EH (cell line): ENCODE measurements at regions not wholly inside any gene's neighbourhood (a gene's known extent, or its start where the extent isn't known, plus 50 kb on each side); places are given as distances from the start of the nearest gene placed in this dataset.
A peak's percentile ranks its signal among the peaks of the same experiment; 100 is the strongest.

ENCODE experiments used
- DNase-seq: peaks from one replicate; pipeline ENCODE4 v3.0.0-alpha.2; 2015; ENCODE audit warnings: low read depth

DNA sequence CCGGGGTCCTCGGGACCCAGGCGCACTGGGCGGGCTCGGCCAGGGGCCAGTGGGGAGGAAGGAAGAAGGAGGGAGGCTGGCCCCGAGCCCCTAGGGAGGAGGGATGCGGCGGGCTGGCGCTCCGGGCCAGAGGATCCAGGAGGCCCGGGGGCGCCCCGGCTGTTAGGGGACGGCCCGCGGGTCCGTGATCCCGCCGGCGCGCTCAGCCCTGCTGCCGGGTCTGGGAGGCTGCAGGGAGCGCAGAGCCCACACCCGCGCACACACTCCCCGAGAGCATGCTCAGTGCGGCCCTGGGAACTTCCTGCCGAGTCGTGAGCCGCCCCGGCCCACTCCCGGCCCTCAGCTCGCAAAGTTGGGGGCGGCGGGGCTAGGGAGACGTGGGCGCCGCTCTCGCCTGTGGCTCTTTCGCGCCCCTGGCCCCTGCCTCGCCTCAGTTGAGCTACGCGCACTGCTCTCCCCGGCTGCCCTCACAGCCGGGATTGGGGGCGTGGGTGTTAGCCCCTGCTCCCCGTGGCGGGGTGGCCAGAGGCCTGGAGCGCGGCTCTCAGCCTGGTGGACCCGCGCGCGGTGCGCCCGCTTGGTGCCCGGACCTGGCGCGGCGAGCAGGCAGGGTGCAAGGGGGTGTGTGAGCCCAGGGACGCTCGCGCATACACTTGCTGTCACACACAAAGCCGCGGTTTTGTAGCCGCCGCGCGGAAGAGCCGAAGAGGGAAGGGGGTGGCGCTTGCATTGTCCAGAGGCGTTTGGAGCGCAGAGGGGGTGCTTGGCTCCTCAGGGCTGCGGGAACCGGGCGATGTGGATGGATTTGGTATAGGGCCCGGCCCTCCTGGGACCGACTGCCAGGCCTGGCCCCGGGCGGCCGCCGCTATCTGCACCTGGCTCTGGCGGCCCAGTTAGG lies 132.9 kb upstream of the MGAT5 start:
- peak; percentile 78 for DNase-seq

DNA sequence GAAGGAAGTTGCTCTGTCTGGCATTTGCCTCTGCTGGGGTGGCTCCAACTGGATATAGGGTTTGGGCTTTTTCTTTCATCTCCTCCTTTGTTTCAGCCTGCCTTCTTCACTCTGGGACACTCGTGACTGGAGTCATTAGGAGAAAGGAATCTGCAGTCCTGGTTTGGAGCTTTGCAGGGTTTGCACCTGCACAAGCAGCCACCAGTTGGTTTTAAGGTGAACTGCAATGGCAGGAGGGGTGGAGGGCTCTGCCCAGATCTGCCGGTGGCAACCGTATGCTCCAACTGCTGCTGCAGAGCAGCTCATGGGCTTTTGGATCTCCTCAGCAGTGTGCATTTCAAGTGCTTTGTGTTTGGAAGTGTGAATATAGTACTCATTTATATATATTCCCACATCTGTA lies 131.3 kb upstream of the MGAT5 start:
- DNase-seq, result no peak

- no peak for DNase-seq
Observed at GRCh38 chr2:134123332-134123731, 130.5 kb upstream of the MGAT5 start.

- DNase-seq, result peak; percentile 45
Observed at GRCh38 chr2:134124047-134124753, 129.7 kb upstream of the MGAT5 start.

DNA sequence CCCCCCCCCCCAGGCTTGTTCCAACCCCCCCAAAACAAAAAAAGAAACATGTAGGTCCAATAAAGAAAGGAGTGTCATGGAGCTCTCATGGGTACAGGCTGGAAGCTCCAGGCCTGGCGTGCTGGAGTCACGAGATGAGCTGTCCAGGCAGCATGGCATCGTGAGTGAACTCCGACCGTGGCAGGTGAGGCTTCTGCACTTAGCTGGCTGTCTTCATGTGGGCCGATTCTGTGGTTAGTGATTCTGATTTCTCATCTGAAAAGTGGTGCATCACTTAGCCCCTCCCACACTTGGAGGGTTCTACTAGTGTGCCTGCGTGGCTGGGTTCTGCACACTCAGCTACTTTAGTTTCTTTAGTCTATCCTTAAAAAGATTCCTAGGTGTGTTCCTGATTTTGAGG lies 126.4 kb upstream of the MGAT5 start:
- no peak for DNase-seq

DNA sequence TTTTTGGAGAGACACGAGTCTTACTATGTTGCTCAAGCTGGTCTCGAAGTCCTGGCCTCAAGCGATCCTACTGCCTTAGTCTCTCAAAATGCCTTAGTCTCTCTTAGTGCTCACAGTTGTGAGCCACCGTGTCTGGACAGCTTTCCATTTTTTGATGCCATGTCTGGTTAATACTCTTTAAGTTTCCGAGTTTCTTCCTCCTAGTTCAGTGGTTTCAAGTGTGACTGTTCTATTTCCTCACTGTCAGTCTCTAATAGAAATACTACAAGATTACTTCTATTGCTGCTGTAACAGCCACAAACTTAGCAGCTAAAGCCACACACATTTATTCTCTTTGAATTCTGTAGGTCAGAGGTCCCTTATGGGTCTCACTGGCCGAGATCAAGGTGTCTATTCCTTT lies 125.1 kb upstream of the MGAT5 start:
- no peak for DNase-seq

- no peak for DNase-seq
Observed at GRCh38 chr2:134129900-134130537, 123.9 kb upstream of the MGAT5 start.

- DNase-seq, result no peak
Observed at GRCh38 chr2:134131681-134132489, 122.0 kb upstream of the MGAT5 start.

- DNase-seq, result no peak
Observed at GRCh38 chr2:134132490-134132857, 121.4 kb upstream of the MGAT5 start.

DNA sequence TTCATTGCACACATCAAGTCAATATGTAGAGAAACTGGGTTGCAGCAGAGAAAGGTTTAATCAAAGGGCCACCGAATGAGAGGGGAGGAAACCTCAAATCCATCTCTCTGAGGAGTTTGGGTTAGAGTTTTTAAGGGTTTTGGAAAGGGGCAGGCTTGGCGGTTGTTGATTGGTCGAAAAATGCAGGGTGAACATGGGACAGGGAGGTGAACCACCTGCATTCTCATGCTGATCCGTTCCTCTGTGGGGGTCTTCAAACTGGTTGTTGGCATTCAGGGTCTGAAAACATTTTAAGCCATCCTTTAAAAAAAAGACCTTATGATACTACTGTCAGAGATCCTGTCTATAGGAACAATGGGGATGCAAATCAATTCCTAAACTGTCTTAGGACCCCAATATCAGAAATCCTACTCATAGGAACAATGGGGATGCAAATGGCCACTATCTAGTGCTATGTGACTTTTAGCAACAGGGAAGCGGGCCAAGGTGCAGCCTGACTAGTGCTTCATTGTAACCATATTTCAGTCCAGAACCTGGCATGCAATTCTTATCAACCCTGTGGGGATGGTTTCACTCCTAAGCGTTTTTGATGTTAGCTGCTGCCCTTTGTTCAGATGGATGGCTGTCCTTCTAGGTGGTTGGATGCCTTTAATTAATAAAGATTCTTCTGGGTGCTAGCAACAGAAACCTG lies 120.1 kb upstream of the MGAT5 start:
- DNase-seq, result no peak

DNA sequence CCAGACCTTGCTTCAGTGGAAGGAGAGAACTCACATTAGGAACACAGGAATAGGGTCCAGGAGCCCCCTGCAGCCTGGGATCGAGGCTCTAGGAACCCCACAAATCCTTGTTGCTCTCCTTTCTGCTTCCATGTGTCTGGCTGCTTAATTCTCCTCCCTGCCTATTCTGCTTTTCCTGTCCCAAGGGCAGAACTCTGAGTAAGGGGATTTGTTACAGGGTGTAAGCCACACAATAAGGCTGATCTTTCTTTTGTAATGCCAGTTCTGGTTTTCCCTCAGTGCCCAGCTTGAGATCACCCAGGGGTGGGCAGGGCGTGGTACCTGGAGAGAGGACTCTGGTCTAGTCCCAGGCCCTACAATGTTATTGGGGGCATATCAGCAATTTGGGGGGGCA lies 119.6 kb upstream of the MGAT5 start:
- DNase-seq, result no peak

- no peak for DNase-seq
Observed at GRCh38 chr2:134134827-134135226, 119.0 kb upstream of the MGAT5 start.

DNA sequence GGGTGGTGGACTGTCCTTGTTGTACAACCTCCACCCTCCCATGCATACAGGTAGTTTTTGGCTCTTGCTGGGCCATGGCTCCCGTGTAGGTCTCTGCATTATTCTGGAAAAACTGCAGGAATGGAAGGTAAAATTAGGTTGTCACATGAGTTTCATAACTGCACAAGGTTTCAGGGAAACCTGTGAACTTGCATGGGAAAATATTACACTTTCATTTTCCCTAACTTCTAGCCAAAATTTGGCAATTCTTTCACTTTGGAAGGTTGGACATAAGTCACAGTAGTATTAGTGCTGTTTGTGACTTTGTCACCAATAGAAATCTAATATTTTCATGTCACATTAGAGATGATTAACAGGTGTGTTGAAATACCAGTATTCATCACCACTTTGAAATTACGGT lies 118.1 kb upstream of the MGAT5 start:
- no peak for DNase-seq

DNA sequence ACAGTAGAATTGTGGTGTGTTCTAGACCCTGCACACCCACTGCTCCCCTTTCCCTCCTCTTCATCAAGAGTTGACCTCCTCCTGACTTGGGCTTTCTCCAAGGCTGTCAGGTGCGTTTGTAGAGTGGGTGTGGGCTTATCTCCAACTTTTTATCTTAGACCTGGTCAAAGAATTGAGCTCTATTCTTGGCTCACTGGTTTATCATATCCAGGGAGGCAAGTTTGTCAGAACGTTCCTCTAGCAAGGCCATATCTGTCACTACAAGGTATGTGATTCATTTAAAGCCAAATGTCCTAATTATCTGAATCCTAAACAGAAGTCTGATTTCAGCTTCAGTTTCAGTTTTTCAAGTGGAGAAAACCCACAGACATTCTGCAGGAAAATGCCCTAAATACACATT lies 117.1 kb upstream of the MGAT5 start:
- no peak for DNase-seq

DNA sequence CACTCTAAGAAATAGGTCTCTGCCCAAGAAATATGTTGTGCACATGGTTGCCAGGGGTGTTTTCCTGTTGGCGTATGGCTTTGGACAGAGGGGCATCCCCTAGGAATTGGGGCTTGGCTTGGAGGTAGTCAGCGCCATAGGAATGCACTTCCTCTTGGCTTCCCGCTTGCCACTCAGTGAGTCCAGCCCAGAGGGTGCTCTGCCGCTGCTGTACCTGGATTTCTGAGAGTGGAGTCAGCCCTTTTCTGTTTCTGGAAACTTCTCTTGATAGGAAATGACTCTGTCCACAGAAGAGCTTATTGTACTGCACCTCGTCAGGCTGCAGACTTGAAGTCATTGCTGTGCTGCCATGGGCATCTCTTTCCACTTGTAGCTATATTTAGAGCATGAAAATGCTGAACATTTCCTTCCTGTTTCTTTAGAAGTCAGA lies 116.7 kb upstream of the MGAT5 start:
- DNase-seq, result peak; percentile 82

DNA sequence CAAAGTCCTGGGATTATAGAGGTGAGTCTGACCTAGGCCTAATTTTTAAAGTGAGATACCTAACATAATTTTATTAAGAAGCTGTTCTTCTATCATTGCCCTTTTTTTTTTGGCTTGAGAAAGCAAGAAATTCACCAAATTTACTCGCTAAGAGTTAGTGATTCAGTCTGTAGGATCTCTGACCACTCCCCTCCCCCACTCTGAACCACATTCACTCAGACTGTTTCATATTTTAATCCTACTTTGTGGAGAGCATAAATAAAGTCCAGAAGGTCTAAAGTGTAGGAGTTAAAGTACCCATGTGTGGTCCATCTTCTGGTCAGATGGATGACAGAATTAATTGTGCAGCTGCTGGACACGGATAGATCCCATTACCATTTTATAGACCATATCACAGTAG lies 115.8 kb upstream of the MGAT5 start:
- DNase-seq, result peak; percentile 63

DNA sequence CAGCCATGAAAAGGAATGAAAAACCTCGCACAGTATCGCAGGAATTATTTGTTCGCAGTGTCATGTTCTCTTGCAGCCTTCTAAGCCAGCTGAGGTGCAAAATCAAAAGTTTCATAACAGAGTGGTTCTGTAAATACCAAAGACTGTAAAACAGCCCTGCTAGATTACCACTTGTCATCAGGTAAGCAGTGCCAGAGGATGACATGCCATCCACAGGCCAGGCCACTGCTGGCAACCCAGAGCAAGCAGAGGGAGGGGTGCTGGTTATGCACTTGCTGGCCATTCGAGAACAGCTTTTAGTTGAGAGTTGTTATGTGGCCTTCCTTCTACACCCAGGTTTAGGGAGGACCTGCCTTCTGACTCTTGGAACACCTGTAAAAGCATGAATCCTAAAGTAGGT lies 114.3 kb upstream of the MGAT5 start:
- no peak for DNase-seq

GRCh38 chr2:134140251-134140661 lies 113.6 kb upstream of the MGAT5 start:
- DNase-seq, result no peak

GRCh38 chr2:134141598-134142340 lies 112.1 kb upstream of the MGAT5 start:
- no peak for DNase-seq

GRCh38 chr2:134142341-134142738 lies 111.5 kb upstream of the MGAT5 start:
- DNase-seq, result peak; percentile 52

- DNase-seq, result peak; percentile 73
Observed at GRCh38 chr2:134142903-134143302, 111.0 kb upstream of the MGAT5 start.
